GM12891 (cell line): ENCODE measurements at regions not wholly inside any gene's neighbourhood (a gene's known extent, or its start where the extent isn't known, plus 50 kb on each side); places are given as distances from the start of the nearest gene placed in this dataset.

ENCODE experiments used
- PAX5 ChIP-seq: IDR thresholded peaks from 2 replicates; pipeline ENCODE4 v1.6.1; 2011; ENCODE audit warnings: low read length, moderate library complexity, mild to moderate bottlenecking; ENCODE audit not compliant: insufficient read depth, severe bottlenecking
- POLR2A ChIP-seq: IDR thresholded peaks from 2 replicates; pipeline ENCODE4 v1.6.1; 2011; ENCODE audit warnings: low read depth, low read length, control low read depth
- POLR2AphosphoS5 ChIP-seq: IDR thresholded peaks from 2 replicates; pipeline ENCODE4 v1.6.1; 2011; ENCODE audit warnings: low read depth, low read length, control low read depth
- TAF1 ChIP-seq: IDR thresholded peaks from 2 replicates; pipeline ENCODE4 v1.6.1; 2011; ENCODE audit warnings: low read depth, low read length, control low read depth

- TF ChIP-seq POLR2AphosphoS5 (no peak), POLR2A (no peak), TAF1 (no peak), PAX5 (no peak)
Observed at GRCh38 chr21:18810136-18810535, 406.6 kb upstream of the TMPRSS15 start.
